ENCODE measurements at regions not wholly inside any gene's neighbourhood (a gene's known extent, or its start where the extent isn't known, plus 50 kb on each side); places are given as distances from the start of the nearest gene placed in this dataset.

DNA sequence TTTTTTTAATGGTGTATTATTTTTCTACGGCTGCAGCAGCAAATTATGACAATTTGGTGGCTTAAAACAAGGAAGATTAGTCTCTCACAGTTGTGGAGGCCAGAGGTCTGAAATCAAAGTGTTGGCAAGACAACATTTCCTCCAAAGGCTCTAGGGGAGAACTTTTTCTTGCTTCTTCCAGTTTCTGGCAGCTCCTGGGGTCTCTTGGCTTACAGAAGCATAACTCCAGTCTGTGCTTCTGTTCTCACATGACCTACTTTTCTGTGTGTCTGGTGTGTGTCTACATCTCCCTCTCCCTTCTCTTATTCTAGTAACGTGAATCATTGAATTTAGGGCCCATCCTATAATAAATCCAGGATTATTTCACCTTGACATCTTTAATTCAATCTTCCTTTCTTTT lies 551.9 kb upstream of the LUZP2 start:
- H3K36me3 Mint-ChIP-seq (ENCODE audit: low read depth, unreplicated experiment): peaks cover 2% of the 10 kb centered on the region
- H3K27me3 ChIP-seq (ENCODE audit: insufficient read depth, low read length): no peaks in the 10 kb centered on the region
- no peaks in the 10 kb centered on the region for H3K27me3 Mint-ChIP-seq (ENCODE audit: low read depth, unreplicated experiment)
- no peak overlapping the region for H3K27ac ChIP-seq (ENCODE audit: low read depth, low read length)
- H3K9ac ChIP-seq (ENCODE audit: low read length): no peak overlapping the region
- H3K4me1 Mint-ChIP-seq (ENCODE audit: low read depth, unreplicated experiment): peaks cover 3% of the 10 kb centered on the region
- no peaks in the 10 kb centered on the region for H3K4me1 ChIP-seq (ENCODE audit: insufficient read depth, low read length)
- no peak for FAIRE-seq
- no peaks in the 10 kb centered on the region for H3K36me3 ChIP-seq (ENCODE audit: insufficient read depth, low read length)
- H3K4me2 ChIP-seq (ENCODE audit: low read length): no peak overlapping the region
- peaks cover 3% of the 10 kb centered on the region for H3K9me3 Mint-ChIP-seq (ENCODE audit: unreplicated experiment)
- H3K4me3 ChIP-seq (ENCODE audit: insufficient read depth, low read depth, low read length): no peak overlapping the region
- no peak overlapping the region for H2AFZ ChIP-seq (ENCODE audit: low read depth, low read length)
- no peak overlapping the region for H3K27ac Mint-ChIP-seq (ENCODE audit: unreplicated experiment)
- H4K20me1 ChIP-seq (ENCODE audit: insufficient read depth, low read length): no peaks in the 10 kb centered on the region
- no peaks in the 10 kb centered on the region for H3K79me2 ChIP-seq (ENCODE audit: insufficient read depth, low read length)
- TF ChIP-seq, protein P1, sequence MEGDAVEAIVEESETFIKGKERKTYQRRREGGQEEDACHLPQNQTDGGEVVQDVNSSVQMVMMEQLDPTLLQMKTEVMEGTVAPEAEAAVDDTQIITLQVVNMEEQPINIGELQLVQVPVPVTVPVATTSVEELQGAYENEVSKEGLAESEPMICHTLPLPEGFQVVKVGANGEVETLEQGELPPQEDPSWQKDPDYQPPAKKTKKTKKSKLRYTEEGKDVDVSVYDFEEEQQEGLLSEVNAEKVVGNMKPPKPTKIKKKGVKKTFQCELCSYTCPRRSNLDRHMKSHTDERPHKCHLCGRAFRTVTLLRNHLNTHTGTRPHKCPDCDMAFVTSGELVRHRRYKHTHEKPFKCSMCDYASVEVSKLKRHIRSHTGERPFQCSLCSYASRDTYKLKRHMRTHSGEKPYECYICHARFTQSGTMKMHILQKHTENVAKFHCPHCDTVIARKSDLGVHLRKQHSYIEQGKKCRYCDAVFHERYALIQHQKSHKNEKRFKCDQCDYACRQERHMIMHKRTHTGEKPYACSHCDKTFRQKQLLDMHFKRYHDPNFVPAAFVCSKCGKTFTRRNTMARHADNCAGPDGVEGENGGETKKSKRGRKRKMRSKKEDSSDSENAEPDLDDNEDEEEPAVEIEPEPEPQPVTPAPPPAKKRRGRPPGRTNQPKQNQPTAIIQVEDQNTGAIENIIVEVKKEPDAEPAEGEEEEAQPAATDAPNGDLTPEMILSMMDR (IDR thresholded peaks at IDR 0.05; ENCODE audit: insufficient read depth, low read depth, low read length): no peak
- no peak for TF ChIP-seq EZH2 (IDR thresholded peaks at IDR 0.05; ENCODE audit: insufficient read depth, low read length)
- no peak for DNase-seq (ENCODE audit: low read depth)
- H3K9me3 ChIP-seq (ENCODE audit: insufficient read depth, low read depth, low read length): no peaks in the 10 kb centered on the region
- H3K4me3 Mint-ChIP-seq (ENCODE audit: unreplicated experiment): no peak overlapping the region

- Histone ChIP-seq H3K27ac (ENCODE audit: low read depth, low read length) (no peak overlapping the region), H3K27me3 (ENCODE audit: insufficient read depth, low read length) (no peaks in the 10 kb centered on the region), H3K4me1 (ENCODE audit: insufficient read depth, low read length) (no peaks in the 10 kb centered on the region), H3K9me3 (ENCODE audit: insufficient read depth, low read depth, low read length) (no peaks in the 10 kb centered on the region), H4K20me1 (ENCODE audit: insufficient read depth, low read length) (no peaks in the 10 kb centered on the region), H3K4me2 (ENCODE audit: low read length) (no peak overlapping the region), H3K79me2 (ENCODE audit: insufficient read depth, low read length) (no peaks in the 10 kb centered on the region), H3K4me3 (ENCODE audit: insufficient read depth, low read depth, low read length) (no peak overlapping the region), H3K36me3 (ENCODE audit: insufficient read depth, low read length) (no peaks in the 10 kb centered on the region), H2AFZ (ENCODE audit: low read depth, low read length) (no peak overlapping the region), H3K9ac (ENCODE audit: low read length) (no peak overlapping the region)
- H3K27me3 Mint-ChIP-seq (ENCODE audit: low read depth, unreplicated experiment): no peaks in the 10 kb centered on the region
- no peak for FAIRE-seq
- TF ChIP-seq, protein P1 (IDR thresholded peaks at IDR 0.05; ENCODE audit: insufficient read depth, low read depth, low read length): no peak
- TF ChIP-seq EZH2 (IDR thresholded peaks at IDR 0.05; ENCODE audit: insufficient read depth, low read length): no peak
- no peak for DNase-seq (ENCODE audit: low read depth)
- H3K36me3 Mint-ChIP-seq (ENCODE audit: low read depth, unreplicated experiment): no peaks in the 10 kb centered on the region
- H3K4me3 Mint-ChIP-seq (ENCODE audit: unreplicated experiment): no peak overlapping the region
- peaks cover 3% of the 10 kb centered on the region for H3K4me1 Mint-ChIP-seq (ENCODE audit: low read depth, unreplicated experiment)
- H3K9me3 Mint-ChIP-seq (ENCODE audit: unreplicated experiment): no peaks in the 10 kb centered on the region
- H3K27ac Mint-ChIP-seq (ENCODE audit: unreplicated experiment): no peak overlapping the region
These were observed 549.0 kb upstream of the LUZP2 start for GRCh38 chr11:23947883-23948282.

GRCh38 chr11:23948851-23949250 lies 548.0 kb upstream of the LUZP2 start:
- H3K4me1 ChIP-seq (ENCODE audit: insufficient read depth, low read length): no peaks in the 10 kb centered on the region
- no peak for DNase-seq (ENCODE audit: low read depth)
- H3K9ac ChIP-seq (ENCODE audit: low read length): no peak overlapping the region
- no peak for TF ChIP-seq EZH2 (IDR thresholded peaks at IDR 0.05; ENCODE audit: insufficient read depth, low read length)
- TF ChIP-seq, protein P1 (IDR thresholded peaks at IDR 0.05; ENCODE audit: insufficient read depth, low read depth, low read length): no peak
- H3K4me2 ChIP-seq (ENCODE audit: low read length): no peak overlapping the region
- no peak overlapping the region for H2AFZ ChIP-seq (ENCODE audit: low read depth, low read length)
- Mint-ChIP-seq H3K4me3 (ENCODE audit: unreplicated experiment) (no peak overlapping the region), H3K9me3 (ENCODE audit: unreplicated experiment) (no peaks in the 10 kb centered on the region), H3K27ac (ENCODE audit: unreplicated experiment) (no peak overlapping the region), H3K27me3 (ENCODE audit: low read depth, unreplicated experiment) (no peaks in the 10 kb centered on the region), H3K36me3 (ENCODE audit: low read depth, unreplicated experiment) (no peaks in the 10 kb centered on the region), H3K4me1 (ENCODE audit: low read depth, unreplicated experiment) (peaks cover 3% of the 10 kb centered on the region)
- no peak for FAIRE-seq
- no peaks in the 10 kb centered on the region for H4K20me1 ChIP-seq (ENCODE audit: insufficient read depth, low read length)
- H3K4me3 ChIP-seq (ENCODE audit: insufficient read depth, low read depth, low read length): no peak overlapping the region
- H3K36me3 ChIP-seq (ENCODE audit: insufficient read depth, low read length): no peaks in the 10 kb centered on the region
- no peaks in the 10 kb centered on the region for H3K79me2 ChIP-seq (ENCODE audit: insufficient read depth, low read length)
- no peaks in the 10 kb centered on the region for H3K9me3 ChIP-seq (ENCODE audit: insufficient read depth, low read depth, low read length)
- no peak overlapping the region for H3K27ac ChIP-seq (ENCODE audit: low read depth, low read length)
- no peaks in the 10 kb centered on the region for H3K27me3 ChIP-seq (ENCODE audit: insufficient read depth, low read length)
